Stomach (tissue), 4 donors: ENCODE measurements at regions not wholly inside any gene's neighbourhood (a gene's known extent, or its start where the extent isn't known, plus 50 kb on each side); places are given as distances from the start of the nearest gene placed in this dataset.

Experiments
- EP300 ChIP-seq: sonication (generic); formaldehyde crosslinking; IDR thresholded peaks from one replicate; pipeline ENCODE4 v1.6.1; 2017; ENCODE audit warnings: antibody characterized with exemption
- POLR2A ChIP-seq, 4 donors: fragments of 450-650 bp; IDR thresholded peaks; one replicate each; pipeline ENCODE4 v1.6.1; 2016; ENCODE audit warnings: antibody characterized with exemption in 4 of 4, control low read depth in 2 of 4, mild to moderate bottlenecking in 1 of 4, moderate library complexity in 1 of 4
- POLR2AphosphoS5 ChIP-seq, 3 donors: sonication (generic); formaldehyde crosslinking; IDR thresholded peaks; one replicate each; pipeline ENCODE4 v1.6.1; 2016; ENCODE audit warnings: antibody characterized with exemption in 3 of 3
- TF ChIP-seq, protein P1 (sequence below), 7 experiments: fragments of 450-650 bp in 4 of 7; fragments of 200-600 bp in 3 of 7; sonication (generic) in 3 of 7; IDR thresholded peaks; one replicate each; pipeline ENCODE4 v1.5.1; 2016 to 2019; ENCODE audit warnings: antibody characterized with exemption in 7 of 7, control low read depth in 2 of 7, mild to moderate bottlenecking in 1 of 7

DNA sequence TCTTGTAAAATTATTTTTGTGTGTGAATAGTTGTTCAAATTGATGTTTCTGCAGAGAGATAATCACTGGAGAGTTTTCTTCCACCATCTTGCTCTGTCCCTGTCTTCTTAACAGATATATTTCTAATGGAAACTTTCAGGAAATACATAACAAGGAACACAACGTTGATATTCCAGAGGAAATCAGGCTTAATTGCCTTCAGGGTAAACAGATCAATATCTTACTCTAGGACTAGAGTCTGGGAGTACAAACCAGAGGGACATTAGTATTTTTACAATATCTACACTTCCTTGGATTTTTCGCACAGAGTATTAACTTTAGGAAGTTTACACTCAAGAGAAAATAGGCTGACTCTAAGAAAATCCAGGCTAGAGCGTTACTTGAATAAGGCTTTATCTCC is 159.1 kb downstream of the PFKFB3 start:
- TF ChIP-seq, protein P1, sequence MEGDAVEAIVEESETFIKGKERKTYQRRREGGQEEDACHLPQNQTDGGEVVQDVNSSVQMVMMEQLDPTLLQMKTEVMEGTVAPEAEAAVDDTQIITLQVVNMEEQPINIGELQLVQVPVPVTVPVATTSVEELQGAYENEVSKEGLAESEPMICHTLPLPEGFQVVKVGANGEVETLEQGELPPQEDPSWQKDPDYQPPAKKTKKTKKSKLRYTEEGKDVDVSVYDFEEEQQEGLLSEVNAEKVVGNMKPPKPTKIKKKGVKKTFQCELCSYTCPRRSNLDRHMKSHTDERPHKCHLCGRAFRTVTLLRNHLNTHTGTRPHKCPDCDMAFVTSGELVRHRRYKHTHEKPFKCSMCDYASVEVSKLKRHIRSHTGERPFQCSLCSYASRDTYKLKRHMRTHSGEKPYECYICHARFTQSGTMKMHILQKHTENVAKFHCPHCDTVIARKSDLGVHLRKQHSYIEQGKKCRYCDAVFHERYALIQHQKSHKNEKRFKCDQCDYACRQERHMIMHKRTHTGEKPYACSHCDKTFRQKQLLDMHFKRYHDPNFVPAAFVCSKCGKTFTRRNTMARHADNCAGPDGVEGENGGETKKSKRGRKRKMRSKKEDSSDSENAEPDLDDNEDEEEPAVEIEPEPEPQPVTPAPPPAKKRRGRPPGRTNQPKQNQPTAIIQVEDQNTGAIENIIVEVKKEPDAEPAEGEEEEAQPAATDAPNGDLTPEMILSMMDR (IDR thresholded peaks at IDR 0.05): no peak
- TF ChIP-seq EP300: no peak
- no peak for TF ChIP-seq POLR2A (IDR thresholded peaks at IDR 0.05)
- TF ChIP-seq POLR2AphosphoS5 (IDR thresholded peaks at IDR 0.05): no peak
